Gastroesophageal sphincter (tissue), 3 donors: ENCODE measurements at regions not wholly inside any gene's neighbourhood (a gene's known extent, or its start where the extent isn't known, plus 50 kb on each side); places are given as distances from the start of the nearest gene placed in this dataset.

Source experiments
- POLR2AphosphoS5 ChIP-seq: sonication (generic); formaldehyde crosslinking; IDR thresholded peaks from one replicate; pipeline ENCODE4 v1.6.1; 2017; ENCODE audit warnings: antibody characterized with exemption
- TF ChIP-seq, protein P1 (sequence below), 4 experiments: fragments of 200-600 bp in 2 of 4; fragments of 450-650 bp in 2 of 4; sonication (generic) in 1 of 4; IDR thresholded peaks; one replicate each; pipeline ENCODE4 v1.5.1; 2017 to 2019; ENCODE audit warnings: antibody characterized with exemption in 4 of 4, mild to moderate bottlenecking in 2 of 4, moderate library complexity in 2 of 4

DNA sequence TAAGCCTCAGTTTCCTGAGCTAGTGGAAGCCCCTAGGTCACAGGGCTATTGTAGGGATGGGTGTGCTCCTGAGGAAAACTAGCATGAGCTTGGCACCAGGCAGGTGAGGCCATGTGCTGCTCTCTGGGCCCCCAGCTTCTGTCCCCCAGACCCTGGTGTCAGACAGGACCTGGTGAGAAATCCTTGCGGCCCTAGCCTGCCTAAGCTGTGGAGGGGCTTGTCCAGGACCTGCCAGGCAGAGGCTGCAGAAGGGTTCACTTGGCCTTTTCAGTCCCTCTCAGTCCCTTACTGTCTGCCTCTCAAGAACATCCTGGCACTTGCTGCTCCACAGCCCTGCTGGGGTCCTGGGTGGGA lies 58.4 kb downstream of the ZFP36L2 start:
- TF ChIP-seq, protein P1, sequence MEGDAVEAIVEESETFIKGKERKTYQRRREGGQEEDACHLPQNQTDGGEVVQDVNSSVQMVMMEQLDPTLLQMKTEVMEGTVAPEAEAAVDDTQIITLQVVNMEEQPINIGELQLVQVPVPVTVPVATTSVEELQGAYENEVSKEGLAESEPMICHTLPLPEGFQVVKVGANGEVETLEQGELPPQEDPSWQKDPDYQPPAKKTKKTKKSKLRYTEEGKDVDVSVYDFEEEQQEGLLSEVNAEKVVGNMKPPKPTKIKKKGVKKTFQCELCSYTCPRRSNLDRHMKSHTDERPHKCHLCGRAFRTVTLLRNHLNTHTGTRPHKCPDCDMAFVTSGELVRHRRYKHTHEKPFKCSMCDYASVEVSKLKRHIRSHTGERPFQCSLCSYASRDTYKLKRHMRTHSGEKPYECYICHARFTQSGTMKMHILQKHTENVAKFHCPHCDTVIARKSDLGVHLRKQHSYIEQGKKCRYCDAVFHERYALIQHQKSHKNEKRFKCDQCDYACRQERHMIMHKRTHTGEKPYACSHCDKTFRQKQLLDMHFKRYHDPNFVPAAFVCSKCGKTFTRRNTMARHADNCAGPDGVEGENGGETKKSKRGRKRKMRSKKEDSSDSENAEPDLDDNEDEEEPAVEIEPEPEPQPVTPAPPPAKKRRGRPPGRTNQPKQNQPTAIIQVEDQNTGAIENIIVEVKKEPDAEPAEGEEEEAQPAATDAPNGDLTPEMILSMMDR (IDR thresholded peaks at IDR 0.05) = no peak
- no peak for TF ChIP-seq POLR2AphosphoS5
